Ishikawa (cell line): ENCODE measurements at regions not wholly inside any gene's neighbourhood (a gene's known extent, or its start where the extent isn't known, plus 50 kb on each side); places are given as distances from the start of the nearest gene placed in this dataset.

ENCODE experiments used
- CEBPB ChIP-seq: IDR thresholded peaks from 2 replicates; pipeline ENCODE4 v1.6.1; 2012
- CREB1 ChIP-seq: IDR thresholded peaks from 2 replicates; pipeline ENCODE4 v1.6.1; 2012; ENCODE audit warnings: low read depth
- EGR1 ChIP-seq: IDR thresholded peaks from 2 replicates; pipeline ENCODE4 v1.6.1; 2012
- EP300 ChIP-seq: IDR thresholded peaks from 2 replicates; pipeline ENCODE4 v1.6.1; 2012; ENCODE audit warnings: borderline replicate concordance
- FOXM1 ChIP-seq: IDR thresholded peaks from 2 replicates; pipeline ENCODE4 v1.6.1; 2012; ENCODE audit warnings: low read depth, borderline replicate concordance
- MAX ChIP-seq: IDR thresholded peaks from 2 replicates; pipeline ENCODE4 v1.6.1; 2012
- NFIC ChIP-seq: IDR thresholded peaks from 2 replicates; pipeline ENCODE4 v1.6.1; 2012
- RAD21 ChIP-seq: IDR thresholded peaks from 2 replicates; pipeline ENCODE4 v1.6.1; 2012; ENCODE audit warnings: low read depth
- REST ChIP-seq: IDR thresholded peaks from 2 replicates; pipeline ENCODE4 v1.6.1; 2012; ENCODE audit warnings: low read depth, mild to moderate bottlenecking
- TAF1 ChIP-seq: IDR thresholded peaks from 2 replicates; pipeline ENCODE4 v1.6.1; 2012; ENCODE audit warnings: low read depth, mild to moderate bottlenecking
- TEAD4 ChIP-seq: IDR thresholded peaks from 2 replicates; pipeline ENCODE4 v1.6.1; 2012
- USF1 ChIP-seq: IDR thresholded peaks from 2 replicates; pipeline ENCODE4 v1.6.1; 2012
- YY1 ChIP-seq: IDR thresholded peaks from 2 replicates; pipeline ENCODE4 v1.6.1; 2012; ENCODE audit warnings: low read depth
- ZBTB7A ChIP-seq: IDR thresholded peaks from 2 replicates; pipeline ENCODE4 v1.6.1; 2012; ENCODE audit warnings: low read depth

- TF ChIP-seq RAD21, result no peak
- TF ChIP-seq MAX, result no peak
- TF ChIP-seq CEBPB, result no peak
- TF ChIP-seq EGR1, result no peak
- no peak for TF ChIP-seq CREB1
- no peak for TF ChIP-seq TAF1
- TF ChIP-seq TEAD4, result no peak
- no peak for TF ChIP-seq EP300
- TF ChIP-seq NFIC, result no peak
- TF ChIP-seq USF1, result no peak
- no peak for TF ChIP-seq YY1
- TF ChIP-seq REST, result no peak
- TF ChIP-seq ZBTB7A, result no peak
- no peak for TF ChIP-seq FOXM1
These were observed 852.0 kb downstream of the DACH1 start for GRCh38 chr13:71015021-71015420.
